ENCODE measurements at regions not wholly inside any gene's neighbourhood (a gene's known extent, or its start where the extent isn't known, plus 50 kb on each side); places are given as distances from the start of the nearest gene placed in this dataset.

DNA sequence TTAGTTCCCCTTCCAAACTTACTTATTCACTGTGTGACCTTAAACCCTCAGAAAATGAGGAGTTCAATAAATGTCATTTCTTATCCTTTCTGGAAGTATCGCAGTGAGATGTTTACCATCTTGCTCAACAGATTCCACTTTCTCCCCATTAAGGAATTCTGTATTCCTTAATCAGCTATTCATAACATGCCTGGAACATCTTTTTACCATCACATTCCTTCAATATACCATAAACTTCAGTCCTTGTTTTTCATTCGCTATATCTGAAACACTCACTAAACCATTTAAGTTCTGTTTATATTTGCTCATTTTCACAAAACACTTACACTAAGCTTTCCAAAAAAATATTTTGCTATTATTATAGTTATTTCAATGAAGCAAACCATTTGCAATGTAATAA, 1158.6 kb downstream of the CDH12 start:
- no peaks in the 10 kb centered on the region for H3K9me3 ChIP-seq
- no peaks in the 10 kb centered on the region for H3K4me1 ChIP-seq
- no peak for DNase-seq
- no peak overlapping the region for H3K4me3 ChIP-seq
- H3K27ac ChIP-seq, result no peak overlapping the region
- no peaks in the 10 kb centered on the region for H3K36me3 ChIP-seq (ENCODE audit: low read depth, missing control alignments)
- TF ChIP-seq POLR2A (IDR thresholded peaks at IDR 0.05), result no peak
- TF ChIP-seq, protein P1, sequence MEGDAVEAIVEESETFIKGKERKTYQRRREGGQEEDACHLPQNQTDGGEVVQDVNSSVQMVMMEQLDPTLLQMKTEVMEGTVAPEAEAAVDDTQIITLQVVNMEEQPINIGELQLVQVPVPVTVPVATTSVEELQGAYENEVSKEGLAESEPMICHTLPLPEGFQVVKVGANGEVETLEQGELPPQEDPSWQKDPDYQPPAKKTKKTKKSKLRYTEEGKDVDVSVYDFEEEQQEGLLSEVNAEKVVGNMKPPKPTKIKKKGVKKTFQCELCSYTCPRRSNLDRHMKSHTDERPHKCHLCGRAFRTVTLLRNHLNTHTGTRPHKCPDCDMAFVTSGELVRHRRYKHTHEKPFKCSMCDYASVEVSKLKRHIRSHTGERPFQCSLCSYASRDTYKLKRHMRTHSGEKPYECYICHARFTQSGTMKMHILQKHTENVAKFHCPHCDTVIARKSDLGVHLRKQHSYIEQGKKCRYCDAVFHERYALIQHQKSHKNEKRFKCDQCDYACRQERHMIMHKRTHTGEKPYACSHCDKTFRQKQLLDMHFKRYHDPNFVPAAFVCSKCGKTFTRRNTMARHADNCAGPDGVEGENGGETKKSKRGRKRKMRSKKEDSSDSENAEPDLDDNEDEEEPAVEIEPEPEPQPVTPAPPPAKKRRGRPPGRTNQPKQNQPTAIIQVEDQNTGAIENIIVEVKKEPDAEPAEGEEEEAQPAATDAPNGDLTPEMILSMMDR (IDR thresholded peaks at IDR 0.05), result no peak
- intact Hi-C loops (cut with DNase I; ENCODE audit: low total_unique reads), result no loop called here
- WGBS, 2 donors, result 63 to 81% methylated on average over 2 of the region's 2 CpGs
- H3K27me3 ChIP-seq, result no peaks in the 10 kb centered on the region

DNA sequence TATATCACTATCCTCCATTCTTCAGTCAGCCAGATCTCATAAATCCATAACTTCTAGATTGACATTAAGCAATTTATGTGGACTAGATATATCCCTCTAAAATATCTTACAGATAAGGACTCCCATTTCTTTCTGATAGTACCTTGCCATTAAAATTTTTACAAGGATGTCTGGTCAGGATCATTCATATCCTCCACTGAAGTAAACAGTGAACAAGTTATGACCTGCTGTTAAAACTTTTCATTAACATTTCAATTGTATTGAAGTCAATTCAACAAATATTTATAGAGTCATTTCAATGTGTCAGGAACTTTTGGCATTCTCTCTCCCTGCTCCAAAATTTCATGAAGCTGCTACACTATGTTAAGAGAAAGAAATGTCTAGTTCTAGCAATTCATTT, 1159.6 kb downstream of the CDH12 start:
- H3K36me3 ChIP-seq (ENCODE audit: low read depth, missing control alignments), result no peaks in the 10 kb centered on the region
- no peak for TF ChIP-seq POLR2A (IDR thresholded peaks at IDR 0.05)
- TF ChIP-seq, protein P1 (IDR thresholded peaks at IDR 0.05), result no peak
- no peak overlapping the region for H3K4me3 ChIP-seq
- no peaks in the 10 kb centered on the region for H3K9me3 ChIP-seq
- no peaks in the 10 kb centered on the region for H3K4me1 ChIP-seq
- H3K27me3 ChIP-seq, result no peaks in the 10 kb centered on the region
- intact Hi-C loops (cut with DNase I; ENCODE audit: low total_unique reads), result no loop called here
- H3K27ac ChIP-seq, result no peak overlapping the region
- no peak for DNase-seq

DNA sequence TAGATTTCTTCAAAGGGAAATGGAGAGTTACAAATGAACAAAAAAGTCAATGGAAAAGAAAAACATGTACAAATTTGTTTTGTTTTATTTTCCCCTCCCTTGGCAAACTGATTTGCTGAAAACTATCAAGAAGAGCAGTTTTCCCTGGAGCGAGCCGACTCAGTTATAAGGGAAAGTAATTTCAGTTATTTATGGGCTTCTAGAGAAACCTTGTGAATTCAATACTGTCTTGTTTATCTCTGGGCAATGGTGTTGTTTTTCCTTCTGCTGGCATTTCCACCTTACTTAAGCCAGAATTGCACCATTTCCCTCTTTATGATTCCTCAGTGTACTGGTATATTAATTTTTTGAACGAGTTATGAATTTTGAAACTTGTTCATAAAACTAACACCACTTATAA, 1163.6 kb downstream of the CDH12 start:
- intact Hi-C loops (cut with DNase I; ENCODE audit: low total_unique reads), result no loop called here
- Histone ChIP-seq H3K4me3 (no peak overlapping the region), H3K27ac (no peak overlapping the region), H3K27me3 (no peaks in the 10 kb centered on the region), H3K4me1 (no peaks in the 10 kb centered on the region), H3K36me3 (ENCODE audit: low read depth, missing control alignments) (no peaks in the 10 kb centered on the region), H3K9me3 (no peaks in the 10 kb centered on the region)
- no peak for DNase-seq
- 41 to 47% methylated on average over 3 of the region's 3 CpGs for WGBS, 2 donors
- TF ChIP-seq, protein P1 (IDR thresholded peaks at IDR 0.05), result no peak
- no peak for TF ChIP-seq POLR2A (IDR thresholded peaks at IDR 0.05)

- no peaks in the 10 kb centered on the region for H3K36me3 ChIP-seq (ENCODE audit: low read depth, missing control alignments)
- no peak overlapping the region for H3K4me3 ChIP-seq
- no peaks in the 10 kb centered on the region for H3K27me3 ChIP-seq
- no peak for TF ChIP-seq POLR2A (IDR thresholded peaks at IDR 0.05)
- TF ChIP-seq, protein P1 (IDR thresholded peaks at IDR 0.05), result no peak
- intact Hi-C loops (cut with DNase I; ENCODE audit: low total_unique reads), result no loop called here
- WGBS, 2 donors, result 86 to 92% methylated on average over 1 of the region's 1 CpG
- no peak for DNase-seq
- no peaks in the 10 kb centered on the region for H3K4me1 ChIP-seq
- no peak overlapping the region for H3K27ac ChIP-seq
- H3K9me3 ChIP-seq, result no peaks in the 10 kb centered on the region
These were observed 1164.5 kb downstream of the CDH12 start for GRCh38 chr5:21688655-21689054.

DNA sequence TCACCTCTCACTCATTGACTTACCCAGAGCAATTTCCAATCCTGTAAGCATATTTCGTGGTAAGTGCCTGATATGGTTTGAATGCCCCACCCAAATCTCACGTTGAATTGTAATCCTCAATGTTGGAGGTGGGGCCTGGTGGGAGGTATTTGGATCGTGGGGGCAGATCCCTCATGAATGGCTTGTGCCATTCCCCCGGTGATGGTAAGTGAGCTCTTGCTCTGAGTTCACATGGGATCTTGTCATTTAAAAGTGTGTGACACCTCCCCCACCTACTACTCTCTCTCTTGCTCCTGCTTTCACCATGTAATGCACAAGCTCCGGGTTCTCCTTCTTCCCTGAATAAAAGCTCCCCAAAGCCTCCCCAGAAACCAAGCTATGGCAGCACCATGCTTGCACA, 1165.5 kb downstream of the CDH12 start:
- Histone ChIP-seq H3K27ac (no peak overlapping the region), H3K4me1 (no peaks in the 10 kb centered on the region), H3K27me3 (no peaks in the 10 kb centered on the region), H3K36me3 (ENCODE audit: low read depth, missing control alignments) (no peaks in the 10 kb centered on the region), H3K4me3 (no peak overlapping the region), H3K9me3 (no peaks in the 10 kb centered on the region)
- intact Hi-C loops (cut with DNase I; ENCODE audit: low total_unique reads), result no loop called here
- 82 to 85% methylated on average over 5 of the region's 5 CpGs for WGBS, 2 donors
- DNase-seq, result no peak
- TF ChIP-seq, protein P1 (IDR thresholded peaks at IDR 0.05), result no peak
- TF ChIP-seq POLR2A (IDR thresholded peaks at IDR 0.05), result no peak

Data from testis (tissue), 2 donors.